Breast epithelium (tissue), 4 donors: ENCODE measurements at regions not wholly inside any gene's neighbourhood (a gene's known extent, or its start where the extent isn't known, plus 50 kb on each side); places are given as distances from the start of the nearest gene placed in this dataset.

Source experiments
- DNase-seq, 2 donors: peaks; one replicate each; pipeline ENCODE4 v3.0.0-alpha.2; 2019; ENCODE audit warnings: low spot score in 2 of 2
- H3K27ac ChIP-seq, 2 donors: fragments of 200-600 bp; sonication (generic) in 1 of 2; one replicate each; pipeline ENCODE4 v1.5.1; 2016 to 2019; ENCODE audit warnings: mild to moderate bottlenecking in 1 of 2
- H3K27me3 ChIP-seq, 2 donors: fragments of 200-600 bp; sonication (generic) in 1 of 2; one replicate each; pipeline versions ENCODE4 v1.5.1 to v1.6.0; 2017 to 2019; ENCODE audit warnings: control low read depth in 1 of 2, mild to moderate bottlenecking in 1 of 2
- H3K36me3 ChIP-seq: fragments of 200-600 bp; one replicate; pipeline ENCODE4 v1.5.1; 2019
- H3K4me1 ChIP-seq, 2 donors: fragments of 200-600 bp; sonication (generic); one replicate each; pipeline ENCODE4 v1.5.1; 2016 to 2019; ENCODE audit warnings: control low read depth in 1 of 2
- H3K4me3 ChIP-seq, 3 donors: fragments of 200-600 bp; sonication (generic); 1 replicate in 2 of 3; 2 replicates in 1 of 3; pipeline ENCODE4 v1.5.1; 2016 to 2019; ENCODE audit warnings: mild to moderate bottlenecking in 3 of 3, moderate library complexity in 2 of 3
- H3K9me3 ChIP-seq, 2 donors: fragments of 200-600 bp; sonication (generic) in 1 of 2; one replicate each; pipeline ENCODE4 v1.5.1; 2016 to 2019; ENCODE audit warnings: control low read depth in 1 of 2
- CTCF ChIP-seq, 3 donors: fragments of 450-650 bp; IDR thresholded peaks; one replicate each; pipeline ENCODE4 v1.5.1; 2016 to 2017; ENCODE audit warnings: antibody characterized with exemption in 3 of 3, mild to moderate bottlenecking in 3 of 3, moderate library complexity in 3 of 3
- POLR2A ChIP-seq: fragments of 450-650 bp; IDR thresholded peaks from one replicate; pipeline ENCODE4 v1.6.1; 2016; ENCODE audit warnings: antibody characterized with exemption, mild to moderate bottlenecking, moderate library complexity
- POLR2AphosphoS5 ChIP-seq, 3 donors: sonication (generic); formaldehyde crosslinking; IDR thresholded peaks; one replicate each; pipeline ENCODE4 v1.6.1; 2017; ENCODE audit warnings: antibody characterized with exemption in 3 of 3
- intact Hi-C: fragments of 100-400 bp; cut with DNase I; formaldehyde crosslinking; loops from one replicate; pipeline ENCODE4 v1.15.1; 2023; ENCODE audit warnings: low total_unique reads

GRCh38 chr1:73909043-73909562, 288.9 kb downstream of the LRRIQ3 start:
- Histone ChIP-seq H3K4me1 (no peaks in the 10 kb centered on the region), H3K4me3 (no peak overlapping the region), H3K27me3 (no peaks in the 10 kb centered on the region), H3K36me3 (no peaks in the 10 kb centered on the region), H3K27ac (no peak overlapping the region), H3K9me3 (peaks cover 0 to 16% of the 10 kb centered on the region in 2 donors)
- no peak for DNase-seq
- intact Hi-C loops, result no loop called here
- TF ChIP-seq POLR2A, result no peak
- TF ChIP-seq CTCF (IDR thresholded peaks at IDR 0.05), result no peak
- no peak for TF ChIP-seq POLR2AphosphoS5 (IDR thresholded peaks at IDR 0.05)

- Histone ChIP-seq H3K27ac (no peak overlapping the region), H3K27me3 (no peaks in the 10 kb centered on the region), H3K9me3 (no peaks in the 10 kb centered on the region), H3K4me1 (no peaks in the 10 kb centered on the region), H3K4me3 (no peak overlapping the region), H3K36me3 (no peaks in the 10 kb centered on the region)
- TF ChIP-seq CTCF (IDR thresholded peaks at IDR 0.05) (no peak), POLR2A (no peak), POLR2AphosphoS5 (IDR thresholded peaks at IDR 0.05) (no peak)
- no peak for DNase-seq
- intact Hi-C loops, result no loop called here
These were observed 290.9 kb downstream of the LRRIQ3 start for GRCh38 chr1:73907051-73907450.

GRCh38 chr1:73903092-73903491, 294.9 kb downstream of the LRRIQ3 start:
- intact Hi-C loops, result no loop called here
- Histone ChIP-seq H3K9me3 (no peaks in the 10 kb centered on the region), H3K36me3 (no peaks in the 10 kb centered on the region), H3K4me1 (no peaks in the 10 kb centered on the region), H3K4me3 (no peak overlapping the region), H3K27ac (no peak overlapping the region), H3K27me3 (no peaks in the 10 kb centered on the region)
- no peak for TF ChIP-seq CTCF (IDR thresholded peaks at IDR 0.05)
- no peak for TF ChIP-seq POLR2AphosphoS5 (IDR thresholded peaks at IDR 0.05)
- TF ChIP-seq POLR2A, result no peak
- no peak for DNase-seq

GRCh38 chr1:73901738-73902137, 296.2 kb downstream of the LRRIQ3 start:
- Histone ChIP-seq H3K4me1 (no peaks in the 10 kb centered on the region), H3K36me3 (no peaks in the 10 kb centered on the region), H3K9me3 (no peaks in the 10 kb centered on the region)

GRCh38 chr1:73899311-73899710, 298.7 kb downstream of the LRRIQ3 start:
- no peak overlapping the region for H3K4me3 ChIP-seq
- H3K9me3 ChIP-seq, result no peaks in the 10 kb centered on the region
- H3K36me3 ChIP-seq, result no peaks in the 10 kb centered on the region
- intact Hi-C loops, result no loop called here
- TF ChIP-seq POLR2A, result no peak
- TF ChIP-seq POLR2AphosphoS5 (IDR thresholded peaks at IDR 0.05), result no peak
- no peak for TF ChIP-seq CTCF (IDR thresholded peaks at IDR 0.05)
- no peak overlapping the region for H3K27ac ChIP-seq
- H3K4me1 ChIP-seq, result no peaks in the 10 kb centered on the region
- no peaks in the 10 kb centered on the region for H3K27me3 ChIP-seq
- no peak for DNase-seq

More at GRCh38 chr1:73901738-73902137, 296.2 kb downstream of the LRRIQ3 start:
- H3K27ac ChIP-seq, result no peak overlapping the region
- intact Hi-C loops, result no loop called here
- no peak for DNase-seq
- H3K27me3 ChIP-seq, result no peaks in the 10 kb centered on the region
- TF ChIP-seq CTCF (IDR thresholded peaks at IDR 0.05), result no peak
- no peak for TF ChIP-seq POLR2A
- TF ChIP-seq POLR2AphosphoS5 (IDR thresholded peaks at IDR 0.05), result no peak
- no peak overlapping the region for H3K4me3 ChIP-seq
